AG08396 (cell line): ENCODE measurements at regions not wholly inside any gene's neighbourhood (a gene's known extent, or its start where the extent isn't known, plus 50 kb on each side); places are given as distances from the start of the nearest gene placed in this dataset.

Experiments used
- DNase-seq: peaks from one replicate; pipeline ENCODE4 v3.0.0; 2012; ENCODE audit warnings: low spot score, mixed read lengths

GRCh38 chr2:157184161-157184895, 73.2 kb upstream of the GALNT5 start:
- no peak for DNase-seq

GRCh38 chr2:157185476-157186227, 71.9 kb upstream of the GALNT5 start:
- DNase-seq = no peak

GRCh38 chr2:157190151-157190550, 67.4 kb upstream of the GALNT5 start:
- peak; percentile 41 for DNase-seq

- DNase-seq = no peak
Measured at GRCh38 chr2:157191186-157191585, 66.3 kb upstream of the GALNT5 start.

- DNase-seq = no peak
Measured at GRCh38 chr2:157192445-157193423, 64.8 kb upstream of the GALNT5 start.

- no peak for DNase-seq
Measured at GRCh38 chr2:157193461-157193860, 64.0 kb upstream of the GALNT5 start.

- DNase-seq = peak; percentile 33
Measured at GRCh38 chr2:157194097-157194688, 63.3 kb upstream of the GALNT5 start.

- DNase-seq = peak; percentile 36
Measured at GRCh38 chr2:157194844-157195243, 62.7 kb upstream of the GALNT5 start.

GRCh38 chr2:157196956-157197355, 60.5 kb upstream of the GALNT5 start:
- DNase-seq = no peak

GRCh38 chr2:157197848-157198247, 59.7 kb upstream of the GALNT5 start:
- DNase-seq = no peak

- DNase-seq = no peak
Measured at GRCh38 chr2:157203651-157204050, 53.9 kb upstream of the GALNT5 start.

GRCh38 chr2:157204401-157204800, 53.1 kb upstream of the GALNT5 start:
- no peak for DNase-seq

- no peak for DNase-seq
Measured at GRCh38 chr2:157206916-157207315, 50.6 kb upstream of the GALNT5 start.
